HEK293 (cell line): ENCODE measurements at regions not wholly inside any gene's neighbourhood (a gene's known extent, or its start where the extent isn't known, plus 50 kb on each side); places are given as distances from the start of the nearest gene placed in this dataset.
A peak's percentile ranks its signal among the peaks of the same experiment; 100 is the strongest.

Experiments used
- BCL6B ChIP-seq: fragments of 450-650 bp; formaldehyde crosslinking; IDR thresholded peaks from 2 replicates; pipeline ENCODE4 v1.5.1; 2017; ENCODE audit warnings: missing biosample characterization, missing genetic modification characterization
- FEZF1 ChIP-seq: fragments of 450-650 bp; formaldehyde crosslinking; IDR thresholded peaks from 2 replicates; pipeline ENCODE4 v1.5.1; 2016; ENCODE audit warnings: missing biosample characterization, missing genetic modification characterization
- OSR2 ChIP-seq: fragments of 450-650 bp; formaldehyde crosslinking; IDR thresholded peaks from 2 replicates; pipeline ENCODE4 v1.5.1; 2016; ENCODE audit warnings: missing biosample characterization, missing genetic modification characterization
- PRDM6 ChIP-seq: fragments of 450-650 bp; formaldehyde crosslinking; IDR thresholded peaks from 2 replicates; pipeline ENCODE4 v1.5.1; 2017; ENCODE audit warnings: missing biosample characterization, missing genetic modification characterization
- SETDB1 ChIP-seq: IDR thresholded peaks from one replicate; pipeline ENCODE4 v1.6.1; 2017; ENCODE audit warnings: mild to moderate bottlenecking, low read length, moderate library complexity, mixed read lengths; ENCODE audit not compliant: insufficient read length
- TRIM28 ChIP-seq: IDR thresholded peaks from 2 replicates; pipeline ENCODE4 v1.6.1; 2011; ENCODE audit warnings: low read length, control low read depth, borderline replicate concordance
- WT1 ChIP-seq: fragments of 450-650 bp; formaldehyde crosslinking; IDR thresholded peaks from 2 replicates; pipeline ENCODE4 v1.5.1; 2016; ENCODE audit warnings: missing biosample characterization, missing genetic modification characterization
- ZBTB1 ChIP-seq: fragments of 450-650 bp; formaldehyde crosslinking; IDR thresholded peaks from 2 replicates; pipeline ENCODE4 v1.5.1; 2016; ENCODE audit warnings: missing biosample characterization, missing genetic modification characterization
- ZBTB11 ChIP-seq: fragments of 450-650 bp; formaldehyde crosslinking; conservative IDR thresholded peaks from 2 replicates; pipeline ENCODE4 v1.5.1; 2016; ENCODE audit warnings: low read depth, missing biosample characterization, missing genetic modification characterization
- ZBTB26 ChIP-seq: fragments of 450-650 bp; formaldehyde crosslinking; optimal IDR thresholded peaks from 2 replicates; pipeline ENCODE3; 2016; ENCODE audit warnings: missing biosample characterization, mild to moderate bottlenecking, missing genetic modification characterization
- ZBTB7A ChIP-seq: fragments of 450-650 bp; formaldehyde crosslinking; IDR thresholded peaks from 2 replicates; pipeline ENCODE4 v1.5.1; 2016; ENCODE audit warnings: low read depth, missing biosample characterization, missing genetic modification characterization
- ZFP69B ChIP-seq: fragments of 450-650 bp; formaldehyde crosslinking; IDR thresholded peaks from 2 replicates; pipeline ENCODE4 v1.5.1; 2016; ENCODE audit warnings: missing biosample characterization, missing genetic modification characterization
- ZNF114 ChIP-seq: fragments of 450-650 bp; formaldehyde crosslinking; IDR thresholded peaks from 2 replicates; pipeline ENCODE4 v1.5.0; 2017; ENCODE audit warnings: missing biosample characterization, missing genetic modification characterization
- ZNF157 ChIP-seq: fragments of 450-650 bp; formaldehyde crosslinking; IDR thresholded peaks from 2 replicates; pipeline ENCODE4 v1.5.1; 2016; ENCODE audit warnings: missing biosample characterization, missing genetic modification characterization
- ZNF174 ChIP-seq: fragments of 450-650 bp; formaldehyde crosslinking; IDR thresholded peaks from 2 replicates; pipeline ENCODE4 v1.5.0; 2017; ENCODE audit warnings: missing biosample characterization, mild to moderate bottlenecking, missing genetic modification characterization
- ZNF23 ChIP-seq: fragments of 450-650 bp; formaldehyde crosslinking; IDR thresholded peaks from 2 replicates; pipeline ENCODE4 v1.5.1; 2016; ENCODE audit warnings: missing biosample characterization, missing genetic modification characterization, borderline replicate concordance
- ZNF24 ChIP-seq: fragments of 450-650 bp; formaldehyde crosslinking; IDR thresholded peaks from 2 replicates; pipeline ENCODE4 v1.5.1; 2016; ENCODE audit warnings: missing biosample characterization, missing genetic modification characterization
- ZNF366 ChIP-seq: fragments of 450-650 bp; formaldehyde crosslinking; conservative IDR thresholded peaks from 2 replicates; pipeline ENCODE4 v1.5.1; 2016; ENCODE audit warnings: missing biosample characterization, missing genetic modification characterization
- ZNF510 ChIP-seq: fragments of 450-650 bp; formaldehyde crosslinking; IDR thresholded peaks from 2 replicates; pipeline ENCODE4 v1.5.1; 2018; ENCODE audit warnings: mild to moderate bottlenecking, missing genetic modification characterization, missing biosample characterization; ENCODE audit not compliant: insufficient replicate concordance
- ZNF639 ChIP-seq: fragments of 450-650 bp; formaldehyde crosslinking; IDR thresholded peaks from 2 replicates; pipeline ENCODE4 v1.5.1; 2016; ENCODE audit warnings: missing biosample characterization, missing genetic modification characterization
- ZNF658 ChIP-seq: fragments of 450-650 bp; formaldehyde crosslinking; IDR thresholded peaks from 2 replicates; pipeline ENCODE4; 2016; ENCODE audit warnings: missing biosample characterization, missing genetic modification characterization
- ZNF660 ChIP-seq: fragments of 450-650 bp; IDR thresholded peaks from 2 replicates; pipeline ENCODE4 v1.5.1; 2018; ENCODE audit warnings: missing biosample characterization, mild to moderate bottlenecking, missing genetic modification characterization
- ZNF677 ChIP-seq: fragments of 450-650 bp; IDR thresholded peaks from 2 replicates; pipeline ENCODE4 v1.5.0; 2018; ENCODE audit warnings: missing biosample characterization, mild to moderate bottlenecking, missing genetic modification characterization, moderate library complexity
- ZNF692 ChIP-seq: fragments of 450-650 bp; formaldehyde crosslinking; IDR thresholded peaks from 2 replicates; pipeline ENCODE4 v1.5.1; 2016; ENCODE audit warnings: missing biosample characterization, missing genetic modification characterization
- ZNF701 ChIP-seq: fragments of 450-650 bp; formaldehyde crosslinking; IDR thresholded peaks from 2 replicates; pipeline ENCODE4 v1.5.1; 2016; ENCODE audit warnings: missing biosample characterization, missing genetic modification characterization
- ZNF707 ChIP-seq: fragments of 450-650 bp; formaldehyde crosslinking; IDR thresholded peaks from 2 replicates; pipeline ENCODE4 v1.5.1; 2016; ENCODE audit warnings: missing biosample characterization, missing genetic modification characterization
- ZNF785 ChIP-seq: fragments of 450-650 bp; formaldehyde crosslinking; IDR thresholded peaks from 2 replicates; pipeline ENCODE4 v1.5.1; 2016; ENCODE audit warnings: missing biosample characterization, missing genetic modification characterization
- ZNF843 ChIP-seq: fragments of 450-650 bp; formaldehyde crosslinking; IDR thresholded peaks from 2 replicates; pipeline ENCODE4 v1.5.1; 2016; ENCODE audit warnings: missing biosample characterization, missing genetic modification characterization
- ZSCAN18 ChIP-seq: fragments of 450-650 bp; formaldehyde crosslinking; IDR thresholded peaks from 2 replicates; pipeline ENCODE4 v1.5.1; 2016; ENCODE audit warnings: missing biosample characterization, missing genetic modification characterization

- peak; percentile 80 for TF ChIP-seq BCL6B
- no peak for TF ChIP-seq ZBTB7A (tag by site-specific recombination)
- TF ChIP-seq ZFP69B (tag by site-specific recombination): no peak
- TF ChIP-seq OSR2 (tag by site-specific recombination): peak; percentile 35; the same call in 1 of the 2 replicates
- no peak for TF ChIP-seq TRIM28
- no peak for TF ChIP-seq ZNF639 (tag by site-specific recombination)
- TF ChIP-seq ZSCAN18: no peak
- no peak for TF ChIP-seq ZNF366 (tag by site-specific recombination)
- no peak for TF ChIP-seq ZNF677 (tag by site-specific recombination)
- no peak for TF ChIP-seq ZNF174 (tag by site-specific recombination)
- no peak for TF ChIP-seq SETDB1
- no peak for TF ChIP-seq ZNF692 (tag by site-specific recombination)
- no peak for TF ChIP-seq ZNF23
- TF ChIP-seq ZNF510 (tag by site-specific recombination): no peak
- TF ChIP-seq ZBTB1: no peak
- TF ChIP-seq ZNF843 (tag by site-specific recombination): peak; percentile 94
- TF ChIP-seq PRDM6: 0 out of 2 replicates have a peak, but pooled peaks have one; percentile 28
- TF ChIP-seq ZBTB11 (tag by site-specific recombination): no peak
- no peak for TF ChIP-seq ZNF660
- peak; percentile 89 for TF ChIP-seq FEZF1 (tag by site-specific recombination)
- no peak for TF ChIP-seq ZNF157 (tag by site-specific recombination)
- no peak for TF ChIP-seq ZNF114 (tag by site-specific recombination)
- TF ChIP-seq ZNF701: no peak
- TF ChIP-seq ZBTB26 (tag by site-specific recombination): no peak
- no peak for TF ChIP-seq WT1
- TF ChIP-seq ZNF658 (tag by site-specific recombination): no peak
- no peak for TF ChIP-seq ZNF785 (tag by site-specific recombination)
- no peak for TF ChIP-seq ZNF707 (tag by site-specific recombination)
- no peak for TF ChIP-seq ZNF24 (tag by site-specific recombination)
Measured at GRCh38 chr13:38099751-38100150, 230.2 kb upstream of the TRPC4 start (continued).
